ENCODE measurements at regions not wholly inside any gene's neighbourhood (a gene's known extent, or its start where the extent isn't known, plus 50 kb on each side); places are given as distances from the start of the nearest gene placed in this dataset.

GRCh38 chr4:171376724-171377123 is 436.5 kb upstream of the GALNTL6 start:
- TF ChIP-seq CBX8 (IDR thresholded peaks at IDR 0.05; ENCODE audit: borderline replicate concordance, low read depth, low read length) (no peak), EP300 (IDR thresholded peaks at IDR 0.05; ENCODE audit: borderline replicate concordance in 1 of 2, low read depth in 2 of 2, low read length in 2 of 2) (no peak), RAD21 (IDR thresholded peaks at IDR 0.05 in 1 of 2, conservative IDR thresholded peaks at IDR 0.05 in 1 of 2; ENCODE audit: low read depth in 2 of 2, low read length in 2 of 2) (no peak), USF2 (IDR thresholded peaks at IDR 0.05; ENCODE audit: low read length) (no peak), FOSL1 (IDR thresholded peaks at IDR 0.05; ENCODE audit: insufficient read depth, low read depth, low read length) (no peak), CTCF (IDR thresholded peaks at IDR 0.05; ENCODE audit: control extremely low read depth in 1 of 3, insufficient read depth in 1 of 3, low read depth in 1 of 3, low read length in 3 of 3) (no peak), EZH2 (IDR thresholded peaks at IDR 0.05; ENCODE audit: low read depth, low read length, severe bottlenecking) (no peak), ATF2 (IDR thresholded peaks at IDR 0.05; ENCODE audit: low read length) (no peak), SUZ12 (IDR thresholded peaks at IDR 0.05; ENCODE audit: low read length) (no peak), ZNF274 (IDR thresholded peaks at IDR 0.05; ENCODE audit: borderline replicate concordance, extremely low read depth, low read length) (no peak), POLR2AphosphoS5 (IDR thresholded peaks at IDR 0.05; ENCODE audit: low read depth, low read length) (no peak), RXRA (IDR thresholded peaks at IDR 0.05; ENCODE audit: insufficient read depth, low read depth, low read length) (no peak), POLR2A (IDR thresholded peaks at IDR 0.05; ENCODE audit: control extremely low read depth in 1 of 2, low read depth in 2 of 2, low read length in 2 of 2) (no peak), TBP (IDR thresholded peaks at IDR 0.05; ENCODE audit: low read depth, low read length) (no peak)
